Thymus (tissue), 11 donors: ENCODE measurements at regions not wholly inside any gene's neighbourhood (a gene's known extent, or its start where the extent isn't known, plus 50 kb on each side); places are given as distances from the start of the nearest gene placed in this dataset.

Experiments used
- DNase-seq, 9 donors: peaks; one replicate each; pipeline ENCODE4 v3.0.0-alpha.2; 2013; ENCODE audit warnings: low spot score in 9 of 9, low read depth in 6 of 9, missing footprints in 1 of 9
- H3K27ac ChIP-seq, 2 donors: one replicate each; pipeline ENCODE4 v1.5.1; 2013; ENCODE audit warnings: control low read depth in 1 of 2, low read depth in 1 of 2, low read length in 1 of 2, mild to moderate bottlenecking in 1 of 2, moderate library complexity in 1 of 2
- H3K27me3 ChIP-seq, 2 donors: one replicate each; pipeline ENCODE4 v1.5.1; 2013; ENCODE audit warnings: low read length in 1 of 2; ENCODE audit not compliant: control insufficient read depth in 2 of 2, insufficient read depth in 1 of 2
- H3K36me3 ChIP-seq, 2 donors: one replicate each; pipeline ENCODE4 v1.5.1; 2013; ENCODE audit warnings: low read length in 1 of 2, mild to moderate bottlenecking in 1 of 2, moderate library complexity in 1 of 2; ENCODE audit not compliant: control insufficient read depth in 2 of 2, insufficient read depth in 2 of 2
- H3K4me1 ChIP-seq, 2 donors: one replicate each; pipeline ENCODE4 v1.5.1; 2013; ENCODE audit warnings: low read length in 2 of 2; ENCODE audit not compliant: control insufficient read depth in 2 of 2, insufficient read depth in 2 of 2
- H3K4me3 ChIP-seq, 2 donors: one replicate each; pipeline ENCODE4 v1.5.1; 2013; ENCODE audit warnings: low read length in 2 of 2, control low read depth in 1 of 2, mild to moderate bottlenecking in 1 of 2
- H3K9me3 ChIP-seq, 2 donors: one replicate each; pipeline ENCODE4 v1.5.1; 2013; ENCODE audit warnings: low read length in 1 of 2, mild to moderate bottlenecking in 1 of 2; ENCODE audit not compliant: control insufficient read depth in 2 of 2, insufficient read depth in 1 of 2
- WGBS: extraction: QIAGEN DNeasy Blood & Tissue Kit; methylation state at CpG from one replicate; pipeline ENCODE4 v1.1.7; 2013; 5-methylcytosine and 5-hydroxymethylcytosine counted together
- donor health status: healthy.

DNA sequence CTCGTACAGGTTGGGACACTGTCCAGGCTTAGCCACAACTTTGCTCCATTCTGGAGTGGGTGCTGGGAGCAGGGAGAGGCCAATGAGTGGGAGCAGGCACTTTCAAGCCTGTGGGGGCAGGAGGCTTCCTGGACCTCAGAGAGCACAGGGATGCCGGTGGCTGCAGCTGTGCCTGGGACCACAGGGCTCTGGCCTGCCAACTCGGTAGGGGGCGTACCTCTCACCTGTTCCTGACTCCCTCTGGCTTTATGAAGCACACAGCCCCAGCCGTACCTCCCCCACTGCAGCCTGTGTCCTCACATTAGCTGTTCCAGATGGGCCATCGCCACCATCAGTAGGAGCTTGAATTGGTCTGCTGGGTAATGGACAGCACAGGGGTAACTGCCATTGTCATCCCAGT lies 278.7 kb upstream of the KLHL1 start:
- H3K4me3 ChIP-seq: no peak overlapping the region
- no peaks in the 10 kb centered on the region for H3K27me3 ChIP-seq
- 96% methylated on average over 6 of the region's 6 CpGs for WGBS
- H3K9me3 ChIP-seq: peaks cover 0 to 15% of the 10 kb centered on the region in 2 donors
- no peaks in the 10 kb centered on the region for H3K4me1 ChIP-seq
- H3K27ac ChIP-seq: no peak overlapping the region
- no peak for DNase-seq
- H3K36me3 ChIP-seq: no peaks in the 10 kb centered on the region

DNA sequence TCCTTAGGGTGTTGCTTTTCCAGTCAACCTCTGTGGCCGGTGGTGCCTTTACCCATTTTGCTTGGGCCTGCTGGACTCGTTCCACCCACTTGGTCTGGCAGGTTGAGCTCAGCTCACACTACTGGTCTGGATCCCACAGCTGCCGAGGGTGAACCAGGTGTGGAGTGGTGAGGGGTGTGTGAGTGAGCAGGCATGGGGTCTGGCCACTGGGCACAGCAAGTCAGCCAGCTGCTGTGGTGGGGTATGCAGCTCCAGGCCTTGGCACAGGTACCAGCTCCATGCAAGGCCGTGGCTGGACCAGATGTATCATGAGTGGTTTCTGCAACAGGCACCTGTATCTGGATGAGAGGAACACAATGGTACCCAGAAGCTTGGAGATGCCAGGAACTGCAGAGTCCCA lies 277.6 kb upstream of the KLHL1 start:
- peaks cover 0 to 15% of the 10 kb centered on the region in 2 donors for H3K9me3 ChIP-seq
- no peaks in the 10 kb centered on the region for H3K36me3 ChIP-seq
- DNase-seq: no peak
- H3K27ac ChIP-seq: no peak overlapping the region
- WGBS: 93% methylated on average over 4 of the region's 4 CpGs
- H3K4me1 ChIP-seq: no peaks in the 10 kb centered on the region
- no peak overlapping the region for H3K4me3 ChIP-seq
- no peaks in the 10 kb centered on the region for H3K27me3 ChIP-seq

DNA sequence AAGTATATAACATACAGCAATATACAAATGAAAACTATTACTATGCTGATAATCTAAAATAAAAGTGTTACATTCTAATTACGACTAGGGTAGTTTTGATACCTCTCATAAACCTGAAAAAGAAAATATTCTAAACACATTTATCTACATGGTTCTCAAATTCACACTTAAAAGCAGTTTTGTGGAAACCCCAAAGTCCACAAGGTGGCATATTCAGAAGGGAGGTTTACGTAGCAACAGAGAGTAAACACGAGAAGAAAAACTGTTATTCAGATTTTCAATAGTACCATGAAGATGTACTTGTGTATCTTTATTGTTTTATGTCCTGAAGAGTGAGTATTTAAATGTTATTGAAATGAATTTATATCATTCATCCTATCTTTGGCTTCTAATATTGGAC lies 275.9 kb upstream of the KLHL1 start:
- no peaks in the 10 kb centered on the region for H3K36me3 ChIP-seq
- DNase-seq: no peak
- peaks cover 0 to 15% of the 10 kb centered on the region in 2 donors for H3K9me3 ChIP-seq
- H3K4me3 ChIP-seq: no peak overlapping the region
- no peaks in the 10 kb centered on the region for H3K27me3 ChIP-seq
- 89% methylated on average over 3 of the region's 3 CpGs for WGBS
- no peak overlapping the region for H3K27ac ChIP-seq
- no peaks in the 10 kb centered on the region for H3K4me1 ChIP-seq

DNA sequence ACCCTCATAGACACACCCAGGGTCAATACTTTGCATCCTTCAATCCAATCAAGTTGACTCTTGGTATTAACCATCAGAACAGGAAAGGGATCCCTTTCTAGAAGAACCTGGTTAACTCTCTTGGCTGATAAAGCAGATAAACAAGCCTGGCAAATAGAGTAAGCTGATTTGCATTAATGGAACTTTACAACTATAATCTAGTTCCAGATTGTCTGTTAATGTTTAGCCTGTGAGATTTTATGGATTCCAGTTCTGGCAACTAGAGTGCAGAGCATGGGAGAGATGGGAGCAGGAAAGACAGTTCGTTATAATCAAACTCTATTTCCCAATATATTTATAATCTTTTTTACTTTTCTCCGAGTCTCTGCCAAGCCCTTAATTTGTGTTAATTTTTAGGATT lies 272.6 kb upstream of the KLHL1 start:
- H3K27me3 ChIP-seq: no peaks in the 10 kb centered on the region
- no peak for DNase-seq
- H3K36me3 ChIP-seq: no peaks in the 10 kb centered on the region
- H3K9me3 ChIP-seq: peaks cover 0 to 1% of the 10 kb centered on the region in 2 donors
- H3K4me3 ChIP-seq: no peak overlapping the region
- no peak overlapping the region for H3K27ac ChIP-seq
- H3K4me1 ChIP-seq: no peaks in the 10 kb centered on the region
- WGBS: 92% methylated on average over 2 of the region's 2 CpGs

DNA sequence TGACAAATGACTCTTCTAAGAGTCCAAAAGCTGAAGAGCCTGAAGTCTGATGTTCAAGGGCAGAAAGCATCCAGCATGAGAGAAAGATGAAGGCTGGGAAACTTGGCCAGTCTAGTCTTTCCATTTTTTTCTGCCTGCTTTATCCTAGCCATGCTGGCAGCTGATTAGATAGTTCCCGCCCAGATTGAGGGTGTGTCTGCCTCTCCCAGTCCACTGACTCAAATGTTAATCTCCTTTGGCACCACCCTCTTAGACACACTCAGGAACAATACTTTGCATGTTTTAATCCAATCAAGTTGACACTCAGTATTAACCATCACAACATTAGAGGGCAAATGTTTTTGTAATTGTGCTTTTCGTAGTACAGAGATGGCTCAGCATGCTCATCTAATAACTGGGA lies 267.5 kb upstream of the KLHL1 start:
- no peak for DNase-seq
- Histone ChIP-seq H3K27ac (no peak overlapping the region), H3K4me3 (no peak overlapping the region), H3K36me3 (no peaks in the 10 kb centered on the region), H3K27me3 (no peaks in the 10 kb centered on the region), H3K4me1 (no peaks in the 10 kb centered on the region), H3K9me3 (no peaks in the 10 kb centered on the region)
- WGBS: 95% methylated on average over 2 of the region's 2 CpGs

DNA sequence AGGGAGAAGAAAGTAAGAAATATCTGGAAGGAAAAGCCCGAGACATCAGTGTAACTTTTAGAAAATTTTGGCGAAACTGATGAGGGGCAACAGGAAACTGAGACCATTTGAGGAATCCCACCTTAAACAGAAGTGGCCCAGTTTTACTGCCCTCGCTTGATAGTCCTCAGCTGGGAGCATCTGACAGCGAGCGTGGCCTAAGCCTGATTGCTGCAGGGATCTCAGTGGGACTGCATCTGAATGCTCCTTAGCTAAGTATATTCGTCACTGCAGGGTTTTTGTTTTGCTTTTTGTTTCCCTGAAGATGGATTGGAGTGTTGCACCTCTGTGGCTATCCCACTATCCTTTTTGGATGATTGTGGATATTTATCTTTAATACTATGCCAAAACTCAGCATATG lies 262.7 kb upstream of the KLHL1 start:
- Histone ChIP-seq H3K36me3 (no peaks in the 10 kb centered on the region), H3K4me1 (no peaks in the 10 kb centered on the region), H3K4me3 (no peak overlapping the region), H3K9me3 (no peaks in the 10 kb centered on the region), H3K27ac (no peak overlapping the region), H3K27me3 (no peaks in the 10 kb centered on the region)
- DNase-seq: no peak
- WGBS: 77% methylated on average over 6 of the region's 6 CpGs

DNA sequence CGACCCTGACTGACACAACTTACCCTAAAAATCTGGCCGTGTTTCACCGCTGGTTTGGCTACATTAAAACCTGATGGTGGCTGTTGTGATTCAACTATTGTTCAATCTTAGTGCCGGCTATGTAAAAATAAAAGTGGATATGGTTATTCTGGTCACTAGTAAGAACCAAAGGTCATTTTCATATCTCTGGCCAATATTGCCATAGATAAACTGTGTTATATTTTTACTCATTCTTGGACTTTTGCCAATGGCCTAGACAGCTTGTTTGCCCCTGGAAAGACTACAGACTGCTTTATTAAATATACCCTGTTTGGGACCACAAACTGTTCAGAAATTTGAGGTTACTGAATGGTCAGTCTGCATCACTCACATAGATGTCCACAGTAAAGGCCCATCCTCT lies 258.5 kb upstream of the KLHL1 start:
- Histone ChIP-seq H3K4me1 (no peaks in the 10 kb centered on the region), H3K27me3 (no peaks in the 10 kb centered on the region), H3K36me3 (no peaks in the 10 kb centered on the region), H3K27ac (no peak overlapping the region), H3K4me3 (no peak overlapping the region), H3K9me3 (no peaks in the 10 kb centered on the region)
- WGBS: 93% methylated on average over 4 of the region's 4 CpGs
- DNase-seq: no peak

DNA sequence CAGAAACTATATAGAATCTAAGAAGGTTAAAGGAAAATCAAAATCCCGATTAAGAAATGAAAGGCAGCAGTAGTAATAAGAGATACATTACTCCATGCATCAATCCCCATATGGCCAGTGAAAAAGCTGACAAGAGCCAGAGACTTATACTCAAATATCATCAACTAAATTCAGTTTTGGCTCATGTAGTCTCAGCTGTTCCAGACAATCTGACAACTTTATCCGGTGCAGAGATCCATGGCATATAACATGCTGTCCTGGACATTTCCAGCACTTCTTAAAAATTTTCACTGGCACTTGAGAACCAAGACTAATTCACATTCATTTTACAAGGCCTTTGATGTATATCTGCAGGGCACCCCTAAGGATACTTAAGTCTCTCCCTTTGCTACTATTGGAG lies 255.7 kb upstream of the KLHL1 start:
- no peak for DNase-seq
- no peak overlapping the region for H3K27ac ChIP-seq
- no peak overlapping the region for H3K4me3 ChIP-seq
- no peaks in the 10 kb centered on the region for H3K4me1 ChIP-seq
- H3K27me3 ChIP-seq: no peaks in the 10 kb centered on the region
- WGBS: 90% methylated on average over 2 of the region's 2 CpGs
- H3K9me3 ChIP-seq: no peaks in the 10 kb centered on the region
- H3K36me3 ChIP-seq: no peaks in the 10 kb centered on the region

DNA sequence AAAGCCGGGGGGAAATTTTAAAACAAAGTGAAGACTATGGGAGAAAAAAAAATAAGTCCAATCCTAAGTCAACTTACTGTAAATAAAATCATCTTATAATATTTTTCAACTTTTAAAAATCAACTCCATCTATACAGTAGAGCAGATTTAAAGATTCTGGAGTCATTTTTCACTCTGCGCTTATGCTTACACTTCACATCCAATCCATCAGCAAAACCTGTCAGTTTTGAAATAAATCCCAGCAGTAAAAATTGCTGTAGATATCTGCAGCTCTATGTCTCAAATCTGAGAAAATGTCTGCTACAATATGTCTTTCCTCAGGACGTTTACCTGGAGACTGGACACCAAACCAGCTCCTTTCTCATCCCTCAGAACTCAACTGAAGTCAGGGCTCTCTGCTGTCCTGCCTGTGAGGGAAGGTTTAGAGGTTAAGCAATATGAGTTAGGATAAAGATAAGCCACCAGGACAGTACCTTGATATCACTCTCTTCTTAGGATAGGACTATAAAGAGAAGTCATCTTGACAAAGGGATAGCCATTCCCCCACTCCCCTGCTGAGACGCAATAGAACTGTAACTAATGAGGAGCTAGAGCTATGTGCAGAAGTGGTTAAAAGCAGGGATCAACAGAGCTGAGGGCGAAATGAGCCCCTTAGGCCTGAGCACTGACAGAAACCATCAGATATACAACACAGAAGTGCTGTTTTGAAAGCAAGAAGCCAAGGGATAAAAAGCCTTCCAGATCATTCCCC lies 254.7 kb upstream of the KLHL1 start:
- WGBS: 70% methylated on average over 5 of the region's 5 CpGs
- no peak overlapping the region for H3K4me3 ChIP-seq

More for the DNA sequence above, 254.7 kb upstream of the KLHL1 start:
- DNase-seq: no peak
- Histone ChIP-seq H3K4me1 (no peaks in the 10 kb centered on the region), H3K9me3 (no peaks in the 10 kb centered on the region), H3K27ac (no peak overlapping the region), H3K27me3 (no peaks in the 10 kb centered on the region), H3K36me3 (no peaks in the 10 kb centered on the region)
